ENCODE measurements at regions not wholly inside any gene's neighbourhood (a gene's known extent, or its start where the extent isn't known, plus 50 kb on each side); places are given as distances from the start of the nearest gene placed in this dataset.

DNA sequence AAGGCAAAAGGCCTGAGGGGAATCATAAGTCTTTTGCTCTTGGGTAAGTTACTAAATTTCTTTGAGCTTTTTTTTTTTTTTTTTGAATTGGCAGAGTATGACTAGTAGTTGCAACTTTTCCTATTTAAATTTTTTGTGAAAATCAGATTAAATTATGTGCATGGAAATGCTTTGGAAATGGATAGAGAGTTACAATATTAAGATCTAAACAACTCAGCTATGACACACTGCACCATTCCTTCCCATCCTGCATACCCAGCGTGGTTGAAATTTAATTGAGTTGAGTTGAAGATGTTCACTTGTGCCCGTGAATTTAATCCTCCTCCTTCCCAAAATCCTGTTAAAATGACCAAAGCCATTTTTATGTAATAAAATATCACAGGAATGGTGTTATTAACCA lies 296.4 kb downstream of the ACTL7B start:
- TF ChIP-seq ZNF274 (IDR thresholded peaks at IDR 0.05; ENCODE audit: low read depth, low read length) (no peak), YY1 (IDR thresholded peaks at IDR 0.05; ENCODE audit: insufficient read depth, insufficient read length) (no peak), SUZ12 (IDR thresholded peaks at IDR 0.05; ENCODE audit: extremely low read depth, insufficient read depth, insufficient read length) (no peak)

Data from NT2/D1 (cell line).